Stimulated activated CD4-positive, alpha-beta T cell treated with anti-CD3 and anti-CD28 coated beads, Interleukin-2, amount 100 ng/mL, for 48 hours (primary cell): ENCODE measurements at regions not wholly inside any gene's neighbourhood (a gene's known extent, or its start where the extent isn't known, plus 50 kb on each side); places are given as distances from the start of the nearest gene placed in this dataset.

Experiments used
- DNase-seq, 2 donors: peaks; one replicate each; pipeline ENCODE4 v3.0.0-alpha.2; 2020

DNA sequence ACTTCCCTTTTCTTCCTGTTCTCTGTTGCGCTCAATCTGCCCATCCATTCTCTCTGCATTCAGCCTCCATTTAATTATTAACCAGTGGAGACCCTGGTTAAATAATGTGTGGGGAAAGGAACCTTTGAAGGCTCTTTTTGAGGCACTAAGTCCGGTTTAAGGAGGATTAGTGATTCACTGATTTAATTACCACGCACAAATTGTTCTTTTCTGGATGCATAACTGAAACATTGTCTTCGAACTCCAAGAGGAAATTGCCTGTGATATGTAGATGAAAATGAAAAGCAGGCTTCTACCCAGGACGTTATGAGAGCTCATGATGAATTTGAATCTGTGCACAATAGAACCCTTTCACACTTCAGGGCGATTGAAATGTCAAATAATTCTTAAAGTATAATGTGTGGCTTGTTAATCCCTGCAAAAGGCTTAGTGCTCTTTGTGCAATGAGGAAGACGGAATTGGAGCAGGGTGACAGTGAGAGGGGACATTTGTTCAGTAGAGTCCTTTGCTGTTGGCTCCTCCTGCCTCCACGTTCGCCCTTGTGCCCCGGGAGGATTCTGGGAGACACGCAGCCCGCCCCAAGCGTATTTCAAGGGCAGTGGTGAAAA lies 51.1 kb upstream of the ZNF236 start:
- DNase-seq = no peak

DNA sequence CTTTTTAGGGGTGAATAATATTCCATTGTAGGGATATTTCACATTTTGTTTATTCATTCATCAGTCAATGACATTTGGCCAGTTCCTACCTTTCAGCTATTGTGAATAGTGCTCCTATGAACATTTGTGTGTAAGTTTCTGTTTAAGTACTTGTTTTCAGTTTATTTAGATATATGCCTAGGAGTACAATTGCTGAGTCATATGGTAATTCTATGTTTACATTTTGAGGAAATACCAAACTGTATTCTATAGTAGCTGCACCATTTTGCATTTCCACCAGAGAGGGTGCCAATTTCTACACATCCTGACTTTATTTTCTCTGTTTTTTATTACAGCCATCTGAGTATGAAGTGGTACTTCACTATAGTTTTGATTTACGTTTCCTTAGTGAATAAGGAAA lies 54.4 kb upstream of the ZNF236 start:
- no peak for DNase-seq

DNA sequence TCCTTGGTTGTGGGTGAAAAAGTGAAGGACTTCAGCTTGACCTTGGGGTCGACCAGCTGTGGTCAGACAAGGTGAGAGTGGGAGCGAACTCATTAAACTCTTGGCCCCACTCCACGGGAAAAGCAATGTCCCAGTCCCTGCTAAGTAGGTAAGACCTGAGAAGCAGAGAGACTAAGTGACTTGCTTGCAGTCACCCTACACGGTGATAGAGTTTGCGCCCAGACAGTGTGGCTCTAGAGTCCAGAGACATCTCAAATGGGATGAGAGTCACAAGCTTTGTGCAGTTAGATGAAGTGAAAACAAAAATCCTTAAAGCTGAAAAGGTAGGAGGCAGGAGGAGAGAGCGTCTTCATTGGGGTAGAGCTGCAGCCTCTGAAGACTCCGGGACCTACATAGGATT lies 55.9 kb upstream of the ZNF236 start:
- DNase-seq = no peak

DNA sequence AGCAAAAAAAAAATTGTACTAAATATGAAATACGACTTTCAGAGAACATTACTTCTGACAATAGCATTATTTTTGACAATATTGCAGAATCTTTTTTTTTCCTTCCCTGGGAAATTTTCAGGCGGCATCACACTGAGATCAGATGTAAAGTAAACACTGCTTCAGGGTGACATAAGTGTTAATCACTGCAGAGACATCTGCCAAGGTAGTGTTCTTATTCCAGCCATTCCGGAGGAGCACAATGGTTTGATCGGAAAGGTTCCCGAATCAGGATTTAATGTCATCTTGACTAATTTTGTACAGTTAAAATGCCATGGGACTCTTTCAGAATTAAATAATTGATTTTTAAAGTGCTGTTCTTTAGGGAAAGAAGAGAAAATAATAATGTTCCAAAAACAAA lies 56.7 kb upstream of the ZNF236 start:
- DNase-seq = no peak

DNA sequence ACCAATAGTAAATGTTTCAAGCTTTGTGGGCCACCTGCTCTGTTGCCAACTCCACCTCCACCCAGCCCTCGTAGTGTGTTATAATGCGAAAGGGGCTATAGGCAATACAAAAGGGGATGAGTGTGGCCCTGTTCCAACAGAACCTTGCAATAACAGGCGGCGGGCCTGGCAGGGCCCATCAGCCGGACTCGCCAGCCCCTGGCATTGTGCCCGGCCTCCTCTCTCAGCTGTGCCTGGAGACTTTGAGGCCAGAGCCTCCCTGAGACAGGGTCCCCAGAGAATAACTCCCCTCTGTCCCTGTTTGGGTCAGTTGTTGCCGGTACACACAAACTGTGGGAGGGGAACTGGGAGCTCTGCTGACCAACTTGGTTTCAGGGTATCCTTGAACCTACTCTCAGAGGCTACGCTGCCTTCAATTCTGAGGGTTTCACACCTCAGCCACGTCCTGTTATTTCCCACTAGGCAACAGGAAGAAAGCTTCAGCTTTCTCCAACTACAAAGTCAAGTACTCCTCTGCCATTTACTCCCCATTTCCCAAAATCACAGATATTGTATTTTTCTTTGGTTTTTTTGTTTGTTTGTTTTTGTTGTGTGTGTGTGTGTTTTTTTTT lies 58.0 kb upstream of the ZNF236 start:
- DNase-seq = no peak

DNA sequence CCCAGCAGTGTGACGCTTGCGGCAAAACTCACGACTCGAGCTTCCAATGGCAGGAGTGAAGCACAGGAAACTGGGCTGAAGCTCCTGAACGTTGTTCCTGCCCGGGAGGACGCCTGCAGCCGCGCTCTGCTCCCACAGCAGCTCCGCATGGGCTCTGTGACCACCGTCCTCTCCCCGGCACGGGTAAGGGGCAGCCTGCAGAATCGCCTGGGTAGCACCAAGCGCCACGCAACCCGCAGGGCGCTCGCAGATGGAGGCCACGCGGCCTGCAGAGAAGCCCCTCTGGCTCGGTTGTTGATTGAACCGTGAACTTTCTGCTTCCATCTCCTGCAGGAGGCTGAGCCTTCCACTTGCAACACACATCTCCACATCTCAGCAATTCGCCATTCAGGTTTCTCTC lies 63.3 kb upstream of the ZNF236 start:
- DNase-seq = no peak

DNA sequence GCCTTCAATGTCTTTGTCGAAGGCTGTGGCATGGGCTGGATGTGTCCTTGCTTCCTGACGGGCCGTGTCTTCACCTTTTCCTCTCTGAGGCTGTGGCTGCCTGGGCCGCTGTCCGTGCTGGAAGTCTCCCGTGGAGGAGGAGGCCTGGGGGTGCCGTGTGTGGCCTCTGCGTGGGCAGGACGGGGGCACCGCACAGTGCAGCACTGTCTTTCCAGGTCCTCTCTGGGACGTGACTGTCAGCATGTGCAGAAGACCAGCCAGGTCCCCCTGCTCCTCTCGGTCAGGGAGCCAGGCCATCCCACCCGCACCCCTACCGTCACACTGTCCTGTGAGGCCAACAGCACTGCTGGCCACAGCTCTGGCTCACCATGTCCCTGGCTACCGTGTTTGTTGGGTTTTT lies 64.4 kb upstream of the ZNF236 start:
- DNase-seq = no peak

DNA sequence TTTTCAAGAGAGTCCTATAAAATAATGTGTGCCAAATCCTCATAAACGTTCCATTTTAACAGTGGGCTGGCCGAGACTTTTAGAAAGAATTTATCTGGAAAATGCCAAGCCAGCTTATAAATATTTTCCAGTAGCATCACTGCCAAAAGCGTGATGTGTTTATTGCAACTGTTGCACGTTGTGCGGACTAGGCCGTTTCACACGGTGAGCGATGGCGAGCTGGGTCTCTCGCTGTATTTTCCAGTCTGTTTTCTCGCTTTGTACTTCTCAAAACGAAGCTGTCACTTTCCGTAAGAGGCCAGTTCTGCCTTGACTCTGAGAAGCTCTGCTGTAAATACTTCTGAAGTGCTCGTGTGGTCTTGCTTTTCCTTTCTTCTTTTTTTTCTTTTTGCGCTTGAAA lies 65.0 kb upstream of the ZNF236 start:
- no peak for DNase-seq

DNA sequence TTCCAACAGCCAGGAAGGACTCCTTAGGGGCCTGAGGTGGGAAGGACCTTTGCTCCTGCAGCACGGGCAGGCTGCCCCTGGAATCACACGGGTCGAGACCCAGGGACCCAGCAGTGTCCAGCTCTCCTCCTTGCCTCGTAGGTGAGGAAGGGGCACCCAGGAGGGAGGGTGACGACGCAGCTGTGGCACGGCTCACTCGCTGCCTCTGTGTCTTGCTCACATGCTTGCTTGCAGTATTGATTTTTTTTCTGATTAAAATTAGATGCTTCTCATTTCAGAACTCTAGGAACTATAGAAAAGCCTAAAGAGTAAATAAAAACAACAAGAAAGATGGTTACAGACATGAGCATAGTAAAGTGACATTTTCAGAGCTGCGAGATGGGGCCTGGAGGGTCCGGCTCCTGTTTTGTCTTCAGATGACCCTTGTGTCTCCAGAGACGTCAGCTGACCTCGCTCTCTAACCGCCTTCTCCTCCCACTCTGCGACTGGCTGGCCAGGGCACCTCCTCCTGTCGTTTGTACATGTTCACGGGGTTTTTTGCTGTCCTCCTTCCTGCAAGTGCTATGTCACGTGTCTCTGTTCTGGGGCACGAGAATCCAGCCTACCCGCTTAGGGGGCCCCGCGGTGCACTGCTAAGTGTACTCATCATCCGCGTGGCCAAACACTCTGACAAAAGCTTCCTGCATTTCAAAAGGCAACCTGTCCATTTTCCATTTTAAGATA lies 65.7 kb upstream of the ZNF236 start:
- no peak for DNase-seq

DNA sequence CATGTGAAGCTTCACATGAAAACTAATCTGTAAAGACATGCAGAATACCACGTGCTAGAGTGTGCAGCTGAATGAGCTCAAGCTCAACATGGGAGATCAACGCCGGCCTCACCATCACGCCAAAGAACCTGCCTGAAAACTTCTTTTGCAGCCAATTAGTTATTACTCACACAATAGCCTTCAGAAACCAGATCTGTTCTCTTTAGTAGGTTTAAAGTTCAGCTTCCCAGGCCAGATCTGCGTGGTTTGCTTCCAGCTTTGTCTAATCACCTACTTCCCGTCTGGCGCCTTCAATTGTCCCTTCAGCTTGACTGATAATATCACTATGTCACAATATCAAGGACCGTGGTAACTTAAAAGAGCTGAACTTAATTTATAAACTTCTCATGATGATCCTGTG lies 68.0 kb upstream of the ZNF236 start:
- no peak for DNase-seq

DNA sequence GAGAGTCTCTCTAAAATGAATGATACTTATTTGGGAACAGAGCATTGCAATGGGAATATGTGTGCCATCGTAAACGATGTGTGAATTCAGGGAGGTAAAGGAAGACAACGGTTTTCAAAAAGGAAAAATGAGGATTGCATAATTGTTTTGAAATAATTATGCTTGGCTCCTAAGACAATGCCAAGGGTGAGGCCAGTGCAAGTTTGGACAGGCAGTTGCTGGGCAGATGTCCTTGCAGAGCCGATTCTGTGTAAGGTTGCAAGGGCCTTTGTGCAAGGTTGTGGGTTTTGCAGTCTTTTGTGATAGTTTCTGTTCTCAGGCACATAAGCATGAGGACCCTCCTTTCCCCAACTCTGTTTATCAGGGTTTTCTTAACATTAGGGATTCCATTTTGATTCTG lies 70.0 kb upstream of the ZNF236 start:
- DNase-seq = no peak

DNA sequence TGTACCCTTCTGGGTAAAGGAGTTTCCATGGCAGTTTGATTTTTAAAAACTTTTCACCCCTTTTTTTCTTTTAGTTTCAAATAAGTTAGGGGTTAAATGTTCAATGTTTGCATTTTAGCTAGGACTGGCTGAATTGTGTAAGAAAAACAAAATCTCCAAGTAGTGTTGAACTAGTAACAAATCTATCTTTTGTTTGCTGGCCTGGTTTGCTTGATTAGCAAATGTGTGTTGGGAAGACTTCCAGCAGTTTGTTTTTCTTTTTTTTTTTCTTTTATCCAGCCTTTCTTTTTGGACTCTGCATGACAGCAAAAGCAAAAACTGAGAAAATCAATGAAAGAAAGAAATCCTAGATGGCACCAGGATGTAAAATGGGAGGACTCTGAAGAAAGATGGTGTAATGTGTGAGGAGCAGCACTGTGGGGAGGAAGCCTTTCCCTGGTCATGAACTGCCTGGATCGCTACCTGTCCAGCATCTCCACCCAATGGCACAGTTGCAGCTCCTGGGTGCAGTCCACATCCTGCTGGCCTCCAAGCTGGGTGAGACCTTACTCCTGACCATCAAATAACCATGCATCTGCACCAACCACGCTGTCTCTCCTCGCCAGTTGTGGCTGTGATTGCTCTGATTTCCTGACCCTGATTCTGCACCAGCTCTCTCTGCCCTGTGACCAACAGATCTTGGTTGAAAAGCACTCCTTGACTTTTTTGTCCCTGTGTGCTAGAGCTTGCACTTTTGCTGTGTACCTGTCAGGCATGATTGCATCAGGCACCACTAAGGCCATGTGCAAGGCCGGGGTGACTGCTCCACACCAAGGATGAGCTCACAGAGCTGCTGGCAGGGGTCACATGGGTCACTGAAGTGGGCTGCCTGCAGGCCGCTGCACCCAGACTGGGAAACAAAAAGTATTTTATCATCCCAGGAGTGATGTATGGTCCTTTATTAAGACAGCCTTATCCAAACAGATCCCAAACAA lies 71.2 kb upstream of the ZNF236 start:
- DNase-seq = no peak

DNA sequence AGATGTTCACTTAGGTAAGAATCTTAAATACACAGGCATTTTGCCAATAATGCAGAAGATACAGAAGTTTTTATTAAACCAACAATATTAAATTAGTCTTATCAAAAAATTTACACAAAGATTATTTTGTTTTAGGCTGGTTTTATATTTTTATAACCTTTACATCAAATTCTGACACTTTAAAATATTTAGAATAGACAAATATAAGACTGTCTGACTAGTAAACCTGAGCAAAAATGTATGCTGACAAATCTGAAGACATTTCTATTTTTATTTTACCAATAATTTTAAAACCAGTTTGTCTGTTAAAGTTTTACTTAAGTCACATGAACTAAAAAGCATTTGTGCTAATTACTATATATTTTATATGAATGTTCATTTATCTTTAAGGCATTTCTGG lies 72.1 kb upstream of the ZNF236 start:
- no peak for DNase-seq

DNA sequence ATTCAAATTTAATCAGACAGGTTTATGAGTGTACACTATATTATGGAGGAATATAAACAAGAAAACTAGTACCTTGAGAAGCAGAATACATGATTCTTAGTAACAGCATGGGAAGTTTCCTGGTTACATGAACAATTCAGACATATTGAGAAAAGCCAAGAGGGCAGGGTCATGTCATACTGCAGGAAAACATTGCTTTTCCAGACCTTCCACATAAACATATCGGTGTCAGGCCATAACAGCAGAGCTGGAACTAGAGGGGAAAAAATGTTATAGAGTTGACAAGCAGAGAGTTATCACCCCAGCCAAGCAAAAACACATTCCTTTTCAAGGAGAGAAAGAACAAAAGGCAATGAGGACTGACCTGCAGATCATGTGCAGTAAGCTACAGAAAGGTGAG lies 74.7 kb upstream of the ZNF236 start:
- DNase-seq = no peak

DNA sequence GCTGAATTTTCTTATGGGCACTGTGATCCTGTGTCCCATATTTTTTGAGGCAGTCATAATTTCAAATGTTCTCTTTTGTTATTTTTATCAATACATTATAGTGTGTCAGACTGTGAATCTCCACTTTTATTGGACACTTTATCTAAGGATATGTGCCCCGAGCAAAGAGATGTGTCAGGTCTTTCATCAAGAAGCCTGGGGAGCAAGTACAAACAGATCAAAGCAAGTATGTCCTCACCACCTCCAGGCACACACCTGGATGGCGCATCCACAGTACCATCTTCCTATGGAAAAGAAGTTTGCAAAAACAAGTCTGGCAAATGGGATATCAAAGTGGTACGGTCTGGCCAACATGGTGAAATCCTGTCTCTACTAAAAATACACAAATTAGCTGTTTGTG lies 81.0 kb upstream of the ZNF236 start:
- DNase-seq = no peak

DNA sequence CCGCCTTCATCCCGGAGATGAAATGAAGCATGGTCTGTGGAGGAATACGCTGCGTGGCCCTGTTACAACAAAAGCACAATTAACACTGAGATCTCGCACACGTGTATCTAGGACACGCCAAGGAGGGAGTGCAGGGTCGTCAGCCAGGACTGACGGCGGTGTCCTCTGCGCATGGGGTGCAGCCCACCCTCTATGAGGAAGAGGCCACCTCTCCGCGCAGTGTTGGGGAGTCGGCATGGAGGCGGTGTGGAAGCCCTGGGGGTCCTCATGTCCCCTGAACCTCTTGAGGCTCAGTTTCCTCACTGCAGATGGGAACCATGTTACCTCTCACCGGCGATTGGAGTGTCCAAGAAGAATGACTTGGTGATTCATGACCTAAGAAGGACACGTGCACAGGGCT lies 86.0 kb upstream of the ZNF236 start:
- no peak for DNase-seq

DNA sequence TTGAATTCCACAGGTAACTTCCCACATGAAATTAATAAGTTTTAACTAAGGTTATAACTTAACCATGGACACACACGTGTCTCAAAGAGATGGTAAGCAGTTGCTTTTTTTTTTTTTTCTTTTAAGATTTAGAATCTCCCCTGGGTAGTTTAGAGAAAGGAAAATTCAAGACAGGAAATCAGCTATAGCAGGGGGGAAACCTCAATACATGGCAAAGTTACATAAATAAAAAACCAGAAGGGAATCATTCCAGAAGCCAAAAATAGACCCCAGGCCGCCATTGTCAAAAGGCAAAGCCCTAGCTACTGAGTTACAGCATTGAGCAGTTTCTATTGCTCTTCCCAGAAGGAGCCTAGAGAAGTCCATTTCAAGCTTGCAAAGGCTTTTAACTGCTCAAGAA lies 91.5 kb upstream of the ZNF236 start:
- DNase-seq = no peak

DNA sequence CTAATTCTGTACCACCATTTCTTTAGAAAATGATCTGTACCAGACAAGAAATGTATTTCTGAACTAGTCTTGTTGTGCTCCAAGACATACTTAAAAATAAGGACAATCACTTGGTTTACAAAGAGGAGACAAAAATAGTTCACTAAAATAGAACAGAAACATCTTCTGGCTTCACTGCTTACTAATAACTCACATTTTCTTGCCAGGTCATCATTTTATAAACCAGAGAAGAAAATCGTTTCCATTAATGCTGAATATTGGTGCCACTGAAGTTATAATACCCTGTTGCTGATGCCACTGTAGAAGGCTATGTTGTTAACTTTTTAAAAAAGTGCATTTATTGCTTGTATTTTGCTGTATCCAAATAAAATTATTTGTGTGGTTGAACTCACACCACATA lies 94.8 kb upstream of the ZNF236 start:
- no peak for DNase-seq

DNA sequence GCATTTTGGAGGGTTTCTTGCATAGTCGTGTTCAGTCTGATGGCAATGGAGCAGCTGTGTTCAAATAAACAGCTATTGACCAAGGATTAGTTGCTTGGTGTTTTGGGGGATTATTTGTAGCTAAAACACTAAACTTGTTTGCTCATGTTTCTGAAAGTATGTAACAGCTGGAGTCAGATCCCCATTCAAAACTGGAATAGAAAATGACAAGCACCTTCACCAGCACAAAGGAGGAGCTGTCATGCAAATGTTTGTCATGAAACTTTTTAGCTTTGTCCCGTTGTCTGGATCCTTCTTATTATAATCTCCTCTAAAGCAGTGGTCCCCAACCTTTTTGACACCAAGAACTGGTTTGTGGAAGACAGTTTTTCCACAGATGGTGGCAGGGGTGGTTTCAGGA lies 96.9 kb upstream of the ZNF236 start:
- no peak for DNase-seq

DNA sequence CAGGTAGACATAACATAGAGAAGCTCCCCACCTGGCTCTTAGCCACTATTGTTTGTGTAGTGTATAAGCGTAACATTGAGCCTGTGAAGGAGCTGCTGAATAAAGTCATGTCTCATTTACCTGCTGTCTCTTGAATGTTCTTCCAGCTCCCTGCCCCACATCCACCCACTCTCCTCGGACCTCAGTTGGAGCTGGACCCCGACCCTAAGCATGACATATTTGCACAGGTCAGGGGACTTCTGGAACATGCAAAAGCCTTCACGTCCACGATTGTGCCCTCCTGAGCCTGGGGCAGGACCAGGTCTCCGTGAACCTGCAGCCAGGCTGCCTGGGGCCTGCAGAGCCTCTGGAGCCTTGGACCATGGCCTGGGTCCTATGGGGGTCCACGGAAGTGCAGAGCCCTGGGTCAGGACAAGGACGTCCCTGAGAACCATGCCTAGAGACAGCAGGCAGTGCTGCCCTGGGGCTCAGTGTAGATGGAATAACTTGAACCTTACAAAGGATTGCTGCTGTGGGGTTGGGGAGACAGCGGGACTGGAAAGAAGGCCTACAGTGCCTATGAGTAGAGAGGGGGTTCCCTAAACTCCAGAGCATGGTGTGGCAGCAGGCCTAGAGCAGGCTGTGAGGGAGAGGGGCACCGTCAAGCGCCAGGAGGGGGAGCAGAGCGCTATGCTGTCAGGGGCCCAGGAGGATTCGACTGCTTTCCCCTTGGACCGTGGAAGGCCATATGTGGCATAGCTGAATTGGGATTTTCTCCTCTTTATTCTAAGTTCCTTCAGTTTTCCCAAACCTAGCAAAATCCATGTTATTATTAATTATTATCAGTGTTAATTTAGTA lies 99.9 kb upstream of the ZNF236 start:
- DNase-seq = no peak

DNA sequence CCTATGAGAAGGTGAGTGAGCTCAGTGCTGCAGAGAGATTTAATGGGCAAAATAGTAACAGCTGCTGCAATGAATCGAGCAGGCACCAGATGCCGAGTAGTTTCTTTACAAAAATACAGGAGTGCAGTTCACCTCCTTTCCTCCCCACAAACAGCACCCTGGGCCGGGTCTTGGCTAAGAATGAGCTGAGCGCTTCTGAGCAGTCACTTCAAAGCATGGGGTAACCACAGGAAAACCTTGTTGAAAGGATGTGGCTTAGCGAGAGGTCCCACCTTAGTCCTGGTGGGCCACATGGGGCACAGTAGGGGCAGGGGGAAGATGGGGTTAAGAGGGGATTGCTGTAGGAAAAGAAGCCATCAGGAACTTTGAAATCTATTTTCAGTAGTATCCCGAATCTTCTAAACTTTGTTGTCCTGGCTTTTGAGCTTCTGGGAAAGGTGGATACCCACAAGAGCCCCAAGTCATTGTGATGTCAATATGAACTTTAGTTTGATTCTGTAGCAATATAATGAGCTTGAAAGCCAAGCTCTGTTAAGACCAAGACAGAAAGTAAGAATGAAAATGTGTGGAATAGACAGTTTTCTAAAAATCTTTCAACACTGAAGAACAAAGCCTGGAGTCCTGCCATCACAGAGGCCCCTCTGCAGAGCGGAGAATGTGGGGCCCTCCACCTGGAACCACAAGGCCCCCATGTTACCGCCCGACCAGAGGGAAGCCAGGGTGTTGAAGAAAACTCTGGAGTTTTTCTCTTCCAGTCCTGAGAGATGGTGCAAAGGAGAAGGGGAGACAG lies 101.0 kb upstream of the ZNF236 start:
- peak in 1 of 2 donors; percentile 32 for DNase-seq

DNA sequence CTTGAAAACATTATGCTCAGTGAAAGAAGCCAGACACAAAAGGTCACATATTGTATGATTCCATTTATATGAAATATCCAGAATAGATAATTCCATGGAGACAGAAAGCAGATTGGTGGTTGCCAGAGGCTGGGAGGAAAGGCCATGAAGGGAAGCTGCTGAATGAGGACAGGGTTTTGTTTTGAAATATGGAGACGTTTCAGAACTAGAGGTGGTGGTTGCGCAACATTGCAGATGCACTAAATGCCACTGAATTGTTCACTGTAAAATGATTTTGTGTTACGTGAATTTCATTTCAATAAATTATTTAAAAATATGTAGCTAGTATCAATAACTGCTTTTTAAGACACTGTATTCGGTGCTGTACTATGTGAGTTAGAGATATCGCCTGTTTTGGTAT lies 101.7 kb upstream of the ZNF236 start:
- no peak for DNase-seq
